ENCODE measurements at regions not wholly inside any gene's neighbourhood (a gene's known extent, or its start where the extent isn't known, plus 50 kb on each side); places are given as distances from the start of the nearest gene placed in this dataset.

GRCh38 chr1:95927061-95927460, 693.1 kb downstream of the RWDD3 start:
- Histone ChIP-seq H3K9me3 (ENCODE audit: insufficient read depth in 2 of 2, low read depth in 1 of 2, low read length in 1 of 2) (no peaks in the 10 kb centered on the region), H2BK5ac (ENCODE audit: low read depth, low read length) (no peak overlapping the region), H2AK5ac (ENCODE audit: low read depth, low read length) (no peak overlapping the region), H3K23me2 (ENCODE audit: low read depth, low read length) (no peaks in the 10 kb centered on the region), H4K8ac (ENCODE audit: extremely low read depth, insufficient read depth, low read length) (no peak overlapping the region), H3K36me3 (ENCODE audit: control insufficient read depth in 2 of 4, insufficient read depth in 4 of 4, low read length in 3 of 4) (no peaks in the 10 kb centered on the region), H3K27me3 (replicated peaks in 1 of 4; ENCODE audit: control insufficient read depth in 3 of 4, extremely low read depth in 1 of 4, insufficient read depth in 3 of 4, low read length in 3 of 4) (no peaks in the 10 kb centered on the region), H3K14ac (ENCODE audit: insufficient read length) (no peak overlapping the region), H2BK20ac (ENCODE audit: low read length) (no peak overlapping the region), H3K4me1 (replicated peaks in 1 of 4; ENCODE audit: control insufficient read depth in 3 of 4, insufficient read depth in 4 of 4, low read length in 3 of 4) (no peaks in the 10 kb centered on the region), H3K4ac (replicated peaks; ENCODE audit: insufficient read length, low read depth, low read length) (no peak overlapping the region), H2BK12ac (ENCODE audit: low read depth, low read length) (no peak overlapping the region), H2AFZ (ENCODE audit: low read length) (no peak overlapping the region), H2BK15ac (ENCODE audit: low read length) (no peak overlapping the region), H4K20me1 (replicated peaks in 1 of 2; ENCODE audit: control insufficient read depth in 1 of 2, insufficient read depth in 2 of 2, low read length in 2 of 2) (no peaks in the 10 kb centered on the region), H3K23ac (ENCODE audit: insufficient read length) (no peak overlapping the region), H3K4me2 (ENCODE audit: insufficient read depth in 1 of 2, low read depth in 2 of 2, low read length in 2 of 2) (no peak overlapping the region), H3K79me1 (ENCODE audit: low read depth, low read length) (no peaks in the 10 kb centered on the region), H4K91ac (replicated peaks; ENCODE audit: insufficient read length, low read length) (no peak overlapping the region), H3K27ac (ENCODE audit: low read depth, low read length) (no peak overlapping the region), H3K4me3 (ENCODE audit: extremely low read depth in 1 of 4, insufficient read depth in 2 of 4, low read depth in 3 of 4, low read length in 4 of 4) (no peak overlapping the region), H3K9ac (replicated peaks in 1 of 4; ENCODE audit: extremely low read depth in 1 of 4, low read depth in 3 of 4, low read length in 3 of 4) (no peak overlapping the region), H3K18ac (ENCODE audit: extremely low read depth, low read length) (no peak overlapping the region), H3K79me2 (ENCODE audit: control insufficient read depth in 1 of 2, insufficient read depth in 2 of 2, low read length in 2 of 2) (no peaks in the 10 kb centered on the region), H3K56ac (replicated peaks; ENCODE audit: insufficient read length, low read depth, low read length) (no peak overlapping the region), H2BK120ac (replicated peaks; ENCODE audit: low read depth, low read length) (no peak overlapping the region), H4K5ac (ENCODE audit: insufficient read length, low read depth, low read length) (no peak overlapping the region)
- ChIA-PET POLR2A (ENCODE audit: partially characterized antibody) (no interaction called here), CTCF (ENCODE audit: partially characterized antibody) (no interaction called here)
- no peak for DNase-seq (ENCODE audit: low read depth in 1 of 2, low spot score in 2 of 2)
- FAIRE-seq, result no peak
- WGBS, 2 experiments (ENCODE audit: extremely low coverage in 1 of 2, insufficient coverage in 1 of 2, insufficient read length in 1 of 2, insufficient replicate concordance in 2 of 2, low coverage in 1 of 2, low lambda C conversion rate in 2 of 2, missing lambda C conversion rate in 1 of 2), result 70% methylated on average over 3 of the region's 3 CpGs; no CpG with 5 or more reads in 1 of the 2 experiments
- no peak for TF ChIP-seq JUND (IDR thresholded peaks at IDR 0.05; ENCODE audit: low read length)
- no peak for TF ChIP-seq NANOG (IDR thresholded peaks at IDR 0.05; ENCODE audit: insufficient read depth, low read depth, low read length, poor library complexity, severe bottlenecking)
- no peak for TF ChIP-seq RBBP5 (IDR thresholded peaks at IDR 0.05; ENCODE audit: borderline replicate concordance, low read depth, low read length)
- TF ChIP-seq SRF (IDR thresholded peaks at IDR 0.05; ENCODE audit: low read depth, low read length), result no peak
- no peak for TF ChIP-seq KDM4A (IDR thresholded peaks at IDR 0.05; ENCODE audit: low read depth, low read length, severe bottlenecking)
- TF ChIP-seq CBX8 (IDR thresholded peaks at IDR 0.05; ENCODE audit: borderline replicate concordance, low read depth, low read length), result no peak
- no peak for TF ChIP-seq TAF7 (optimal IDR thresholded peaks at IDR 0.05; ENCODE audit: borderline replicate concordance, low read depth, low read length)
- TF ChIP-seq SAP30 (IDR thresholded peaks at IDR 0.05; ENCODE audit: insufficient read depth, insufficient replicate concordance, low read length), result no peak
- no peak for TF ChIP-seq E2F6 (IDR thresholded peaks at IDR 0.05)
- no peak for TF ChIP-seq TBP (IDR thresholded peaks at IDR 0.05; ENCODE audit: low read depth, low read length)
- no peak for TF ChIP-seq SIN3A (conservative IDR thresholded peaks at IDR 0.05 in 1 of 2, IDR thresholded peaks at IDR 0.05 in 1 of 2; ENCODE audit: low read depth in 1 of 2, low read length in 2 of 2)
- no peak for TF ChIP-seq RNF2 (IDR thresholded peaks at IDR 0.05; ENCODE audit: borderline replicate concordance, low read depth, low read length, missing control alignments, poor library complexity, severe bottlenecking)
- TF ChIP-seq MAX (IDR thresholded peaks at IDR 0.05), result no peak

All from H1 (cell line).